ENCODE measurements at regions not wholly inside any gene's neighbourhood (a gene's known extent, or its start where the extent isn't known, plus 50 kb on each side); places are given as distances from the start of the nearest gene placed in this dataset.

DNA sequence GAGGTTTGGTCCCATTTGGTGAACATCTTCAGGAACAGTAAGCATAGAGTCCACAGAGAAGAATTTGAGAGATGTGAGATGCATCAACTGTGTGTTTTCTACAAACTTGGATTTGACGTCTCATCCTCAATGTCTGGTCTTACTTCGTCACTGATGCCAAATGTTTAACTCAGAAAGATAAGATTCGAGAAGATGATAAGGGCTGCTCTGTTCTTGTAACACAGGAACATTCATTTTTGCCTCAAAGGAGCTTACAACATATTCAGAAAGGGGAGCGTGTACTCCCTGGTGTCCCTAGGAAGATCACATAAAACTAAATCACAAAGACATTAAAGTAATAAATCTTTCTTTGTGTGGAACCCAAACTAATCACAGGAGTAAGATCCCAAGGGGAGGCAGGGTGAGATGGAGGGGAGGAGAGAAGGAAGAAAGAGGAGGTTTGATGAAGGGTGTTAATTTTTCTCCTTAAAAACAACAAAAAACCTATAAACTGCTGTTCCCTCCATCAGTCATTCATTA, 247.7 kb upstream of the IRS2 start:
- Histone ChIP-seq H3K9me3 (no peaks in the 10 kb centered on the region), H3K27me3 (no peaks in the 10 kb centered on the region), H3K4me1 (peaks cover 0 to 3% of the 10 kb centered on the region in 2 donors), H3K27ac (peak overlapping the region in 1 of 2 donors; percentile 60), H3K36me3 (no peaks in the 10 kb centered on the region), H3K4me3 (no peak overlapping the region)
- TF ChIP-seq, protein P1, sequence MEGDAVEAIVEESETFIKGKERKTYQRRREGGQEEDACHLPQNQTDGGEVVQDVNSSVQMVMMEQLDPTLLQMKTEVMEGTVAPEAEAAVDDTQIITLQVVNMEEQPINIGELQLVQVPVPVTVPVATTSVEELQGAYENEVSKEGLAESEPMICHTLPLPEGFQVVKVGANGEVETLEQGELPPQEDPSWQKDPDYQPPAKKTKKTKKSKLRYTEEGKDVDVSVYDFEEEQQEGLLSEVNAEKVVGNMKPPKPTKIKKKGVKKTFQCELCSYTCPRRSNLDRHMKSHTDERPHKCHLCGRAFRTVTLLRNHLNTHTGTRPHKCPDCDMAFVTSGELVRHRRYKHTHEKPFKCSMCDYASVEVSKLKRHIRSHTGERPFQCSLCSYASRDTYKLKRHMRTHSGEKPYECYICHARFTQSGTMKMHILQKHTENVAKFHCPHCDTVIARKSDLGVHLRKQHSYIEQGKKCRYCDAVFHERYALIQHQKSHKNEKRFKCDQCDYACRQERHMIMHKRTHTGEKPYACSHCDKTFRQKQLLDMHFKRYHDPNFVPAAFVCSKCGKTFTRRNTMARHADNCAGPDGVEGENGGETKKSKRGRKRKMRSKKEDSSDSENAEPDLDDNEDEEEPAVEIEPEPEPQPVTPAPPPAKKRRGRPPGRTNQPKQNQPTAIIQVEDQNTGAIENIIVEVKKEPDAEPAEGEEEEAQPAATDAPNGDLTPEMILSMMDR (IDR thresholded peaks at IDR 0.05): no peak
- no peak for DNase-seq (ENCODE audit: low spot score in 2 of 2)
- intact Hi-C loops (cut with DNase I): no loop called here

DNA sequence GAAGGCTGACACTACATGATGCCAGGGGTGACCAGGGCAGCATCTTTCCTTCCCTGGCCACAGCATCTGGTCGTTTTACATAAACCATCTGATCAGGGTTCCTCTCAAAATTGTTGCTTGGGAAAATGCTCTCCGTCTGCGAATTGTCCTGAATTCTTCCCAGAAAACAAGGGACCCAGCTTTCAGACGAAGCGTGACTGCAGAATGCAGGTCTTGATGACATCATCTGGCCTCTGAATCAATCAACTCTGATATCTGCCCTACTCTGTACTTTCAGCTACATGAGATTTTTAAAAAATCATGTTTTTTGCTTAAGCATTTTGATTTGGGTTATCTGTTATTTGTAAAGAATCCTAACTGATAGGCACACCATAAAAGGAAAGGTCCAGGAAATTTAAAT, 246.6 kb upstream of the IRS2 start:
- TF ChIP-seq, protein P1 (IDR thresholded peaks at IDR 0.05): no peak
- no peaks in the 10 kb centered on the region for H3K9me3 ChIP-seq
- no peaks in the 10 kb centered on the region for H3K36me3 ChIP-seq
- H3K4me3 ChIP-seq: no peak overlapping the region
- intact Hi-C loops (cut with DNase I): no loop called here
- no peak for DNase-seq (ENCODE audit: low spot score in 2 of 2)
- H3K27me3 ChIP-seq: no peaks in the 10 kb centered on the region
- no peak overlapping the region for H3K27ac ChIP-seq
- peaks cover 0 to 8% of the 10 kb centered on the region in 2 donors for H3K4me1 ChIP-seq

DNA sequence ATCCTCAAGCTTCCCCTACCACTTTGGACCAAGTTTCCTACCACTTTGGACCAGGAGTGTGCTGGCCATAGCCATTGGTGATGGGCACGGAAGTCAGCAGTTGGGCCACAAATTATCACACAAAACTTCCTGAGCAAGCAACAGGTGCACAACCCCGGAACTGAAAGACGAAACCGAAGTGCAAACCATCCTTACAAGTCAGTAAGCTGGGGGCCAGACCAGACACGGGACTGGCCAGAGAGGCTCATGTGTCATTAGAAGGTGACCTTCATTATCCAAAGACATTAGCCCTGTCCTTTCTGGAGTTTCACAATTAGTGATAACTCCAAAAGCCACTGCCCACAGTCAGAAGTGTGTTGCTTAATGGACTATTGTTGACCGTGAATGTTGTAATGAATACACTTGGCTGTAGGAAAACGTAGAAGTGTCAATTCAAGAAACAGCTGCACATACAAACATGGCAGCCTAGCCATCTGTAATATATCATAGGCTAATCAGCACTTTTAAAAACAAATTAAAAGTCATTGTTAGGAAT, 244.1 kb upstream of the IRS2 start:
- H3K9me3 ChIP-seq: no peaks in the 10 kb centered on the region
- H3K36me3 ChIP-seq: no peaks in the 10 kb centered on the region
- H3K4me3 ChIP-seq: no peak overlapping the region
- H3K27me3 ChIP-seq: no peaks in the 10 kb centered on the region
- TF ChIP-seq, protein P1 (IDR thresholded peaks at IDR 0.05): no peak
- DNase-seq (ENCODE audit: low spot score in 2 of 2): no peak
- intact Hi-C loops (cut with DNase I): no loop called here
- no peak overlapping the region for H3K27ac ChIP-seq
- H3K4me1 ChIP-seq: peaks cover 0 to 8% of the 10 kb centered on the region in 2 donors

DNA sequence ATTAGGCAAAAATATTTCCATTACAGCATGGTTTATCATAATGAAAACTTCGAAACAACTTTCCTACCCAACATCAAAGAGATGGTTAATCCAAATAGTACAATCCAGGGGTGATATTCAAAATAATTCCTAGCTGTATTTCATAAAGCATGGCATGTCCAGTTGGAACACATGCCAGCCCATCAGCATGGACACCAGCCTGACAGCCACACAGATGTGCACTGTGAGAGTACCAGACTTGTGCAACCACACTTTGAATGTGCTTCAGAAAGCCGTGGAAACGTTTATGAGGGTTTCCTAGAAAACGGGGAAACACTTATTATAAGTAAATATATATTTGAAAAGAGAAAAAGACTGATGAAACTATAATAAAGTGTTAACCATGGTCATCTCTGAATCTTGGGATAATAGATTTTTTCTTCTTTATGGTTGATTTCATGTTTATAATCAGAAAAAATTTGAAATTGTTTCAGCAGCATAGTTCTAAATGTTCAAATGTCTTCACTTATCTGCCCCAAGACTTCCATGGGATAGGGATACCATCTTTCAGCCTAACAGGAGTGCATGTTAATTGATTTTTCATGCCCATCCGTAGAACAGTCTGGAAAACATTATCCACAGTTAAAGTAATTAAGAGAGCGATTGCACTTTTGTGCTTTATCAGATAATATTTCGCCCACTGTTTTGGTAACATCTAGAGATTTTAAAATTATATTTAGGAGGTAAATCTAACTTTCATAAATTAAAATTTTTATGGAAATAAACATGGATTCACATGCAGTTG, 242.6 kb upstream of the IRS2 start:
- H3K4me1 ChIP-seq: peaks cover 6 to 12% of the 10 kb centered on the region in 2 donors
- peak overlapping the region in 1 of 2 donors; percentile 8 for H3K27ac ChIP-seq
- no peaks in the 10 kb centered on the region for H3K36me3 ChIP-seq
- no peak overlapping the region for H3K4me3 ChIP-seq
- TF ChIP-seq, protein P1 (IDR thresholded peaks at IDR 0.05): no peak
- no peaks in the 10 kb centered on the region for H3K9me3 ChIP-seq
- intact Hi-C loops (cut with DNase I): no loop called here
- no peaks in the 10 kb centered on the region for H3K27me3 ChIP-seq
- DNase-seq (ENCODE audit: low spot score in 2 of 2): no peak

DNA sequence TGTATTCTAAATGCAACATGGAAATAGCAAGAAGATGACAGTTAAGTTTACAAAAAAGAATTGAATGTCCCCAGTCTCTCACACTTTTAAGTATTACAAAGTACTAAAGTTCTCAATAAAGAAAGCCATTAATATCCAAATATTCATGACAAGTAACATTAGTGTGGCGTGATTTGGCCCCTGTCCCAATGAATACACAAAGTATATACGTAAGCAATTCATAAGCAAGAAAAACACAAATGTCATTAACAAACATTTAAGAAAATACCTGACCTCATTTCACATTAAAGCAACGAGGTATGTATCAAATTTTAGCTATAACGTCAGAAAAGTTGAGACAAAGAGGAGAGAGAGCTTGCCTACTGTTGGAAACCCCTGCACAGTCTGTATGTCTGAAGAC, 241.9 kb upstream of the IRS2 start:
- Histone ChIP-seq H3K9me3 (no peaks in the 10 kb centered on the region), H3K36me3 (no peaks in the 10 kb centered on the region), H3K4me1 (peaks cover 8 to 17% of the 10 kb centered on the region in 2 donors), H3K27me3 (no peaks in the 10 kb centered on the region), H3K27ac (peak overlapping the region; percentile 4 to 8), H3K4me3 (no peak overlapping the region)
- TF ChIP-seq, protein P1 (IDR thresholded peaks at IDR 0.05): no peak
- intact Hi-C loops (cut with DNase I): no loop called here
- no peak for DNase-seq (ENCODE audit: low spot score in 2 of 2)

All from ascending aorta (tissue), 2 donors.